Frontal cortex (tissue), 3 donors: ENCODE measurements at regions not wholly inside any gene's neighbourhood (a gene's known extent, or its start where the extent isn't known, plus 50 kb on each side); places are given as distances from the start of the nearest gene placed in this dataset.
"Not testable (repeated sequence)": the region's sequence is repeated elsewhere in the genome, so short reads cannot be mapped to it uniquely, and the experiment has no call there.

Experiments used
- DNase-seq, 2 donors: peaks; one replicate each; pipeline ENCODE4 v3.0.0; 2012; ENCODE audit warnings: low spot score in 2 of 2
- FAIRE-seq: peaks from 2 replicates; lab custom pipeline; 2012; peaks lifted over from hg19 to GRCh38; lab: Jason Lieb, UNC
- donor health status: control.
- donor health status: control.
- donor health status: control.

DNA sequence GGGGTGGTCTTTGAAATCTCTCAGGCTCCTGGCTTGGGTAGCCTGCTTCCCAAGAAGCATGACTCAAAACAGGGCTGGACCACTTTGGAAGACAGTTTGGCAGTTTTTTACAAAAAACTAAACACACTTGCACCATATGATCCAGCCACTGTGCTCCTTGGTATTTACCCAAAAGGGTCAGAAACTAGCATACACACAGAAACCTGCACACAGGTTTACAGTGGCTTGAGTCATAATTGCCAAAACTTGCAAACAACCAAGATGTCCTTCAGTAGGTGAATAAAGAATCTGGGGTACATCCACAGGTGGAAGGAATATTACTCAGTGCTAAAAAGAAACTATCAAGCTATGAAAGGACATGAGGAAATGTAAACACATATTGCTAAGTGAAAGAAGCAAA is 323.2 kb upstream of the CDH5 start:
- DNase-seq: no peak
- no peak for FAIRE-seq

GRCh38 chr16:66042341-66042740 is 324.1 kb upstream of the CDH5 start:
- DNase-seq: no peak
- no peak for FAIRE-seq

- FAIRE-seq: no peak
- no peak for DNase-seq
Observed at GRCh38 chr16:66041907-66042306, 324.6 kb upstream of the CDH5 start.

DNA sequence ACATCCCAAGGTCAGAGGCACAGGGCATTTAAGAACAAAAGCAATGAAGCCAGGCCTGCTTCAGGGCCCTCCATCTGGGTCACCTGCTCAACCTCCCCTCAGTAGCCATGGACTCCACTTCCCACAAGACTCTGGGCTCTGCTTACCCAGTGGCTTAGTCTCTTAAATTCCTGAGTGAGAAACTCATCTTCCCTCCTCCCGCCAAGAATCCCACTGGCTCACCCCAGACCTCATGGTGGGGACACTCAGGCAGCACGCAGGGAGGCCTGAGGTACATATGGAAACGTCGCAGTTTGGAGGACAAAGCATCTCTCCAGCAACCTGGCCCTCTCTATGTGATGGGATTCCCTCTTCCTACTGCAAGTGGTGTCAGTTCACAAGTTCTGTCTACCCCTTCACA is 326.7 kb upstream of the CDH5 start:
- DNase-seq (no peak), FAIRE-seq (no peak)

DNA sequence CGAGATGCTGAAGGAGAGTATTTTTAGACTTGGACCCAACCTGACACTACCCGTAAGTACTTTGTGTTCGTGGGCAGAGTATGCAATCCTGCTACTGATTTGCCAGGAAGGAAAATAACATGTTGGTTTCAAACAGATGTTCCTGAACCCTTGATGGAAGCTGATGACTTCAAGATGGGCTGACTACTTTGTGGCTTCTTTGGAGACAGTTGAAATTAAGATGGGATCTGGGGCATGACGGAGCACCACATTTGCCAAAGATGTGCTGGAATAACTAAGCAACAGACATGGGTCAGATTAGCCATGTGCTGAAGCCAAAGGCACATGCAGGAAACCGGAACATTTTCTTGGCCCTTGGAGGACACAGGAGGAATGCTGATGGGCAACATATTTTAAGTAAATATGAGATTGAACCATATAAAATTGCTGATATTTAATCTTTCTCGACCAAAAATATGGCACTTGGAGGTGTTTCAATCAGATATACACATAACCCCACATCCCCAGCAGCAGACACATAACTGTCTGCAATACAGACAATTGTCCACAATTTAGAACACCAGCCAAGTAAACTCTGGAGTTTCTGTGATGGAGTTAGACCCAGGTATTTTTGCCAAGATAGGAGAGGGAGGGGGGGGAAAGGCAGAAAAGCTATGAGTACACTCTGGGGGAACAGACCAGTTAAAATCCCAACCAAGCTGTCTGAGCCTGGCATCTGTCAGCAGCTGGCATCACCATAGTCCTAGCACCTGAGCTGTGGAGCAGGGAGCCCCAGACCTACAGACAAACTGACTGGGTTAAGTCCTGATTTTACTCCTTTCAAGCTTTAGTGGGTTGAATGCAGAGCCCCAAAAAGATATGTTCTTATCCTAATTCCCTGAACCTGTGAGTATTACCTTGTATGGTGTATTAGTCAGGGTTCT is 329.4 kb upstream of the CDH5 start:
- DNase-seq: no peak
- no peak for FAIRE-seq

GRCh38 chr16:66036184-66036583 is 330.3 kb upstream of the CDH5 start:
- FAIRE-seq (no peak), DNase-seq (no peak)

- no peak for DNase-seq
- FAIRE-seq: no peak
Observed at GRCh38 chr16:66035096-66035495, 331.4 kb upstream of the CDH5 start.

DNA sequence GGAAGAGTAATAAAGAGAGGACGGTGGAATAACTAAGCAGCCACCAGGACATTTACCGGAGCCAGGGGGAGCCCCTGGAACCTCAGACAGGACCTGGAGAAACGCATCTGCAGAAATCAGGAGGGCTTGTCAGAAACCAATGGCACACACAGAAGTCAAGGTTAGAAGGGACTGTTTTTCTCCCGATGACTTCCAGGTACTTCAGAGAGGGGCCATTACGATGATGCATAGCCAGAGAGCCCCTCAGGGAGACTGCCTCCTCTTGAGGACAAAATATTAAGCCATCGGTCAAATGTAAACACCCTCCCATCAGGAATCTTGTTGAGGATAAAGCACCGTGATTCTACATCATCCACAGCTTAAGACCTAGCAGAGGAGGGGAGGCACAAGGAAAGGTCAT is 333.6 kb upstream of the CDH5 start:
- no peak for DNase-seq
- FAIRE-seq: no peak

GRCh38 chr16:66030036-66030435 is 336.5 kb upstream of the CDH5 start:
- FAIRE-seq (no peak), DNase-seq (no peak)

- DNase-seq: no peak
- FAIRE-seq: no peak
Observed at GRCh38 chr16:66028510-66029216, 337.8 kb upstream of the CDH5 start.

DNA sequence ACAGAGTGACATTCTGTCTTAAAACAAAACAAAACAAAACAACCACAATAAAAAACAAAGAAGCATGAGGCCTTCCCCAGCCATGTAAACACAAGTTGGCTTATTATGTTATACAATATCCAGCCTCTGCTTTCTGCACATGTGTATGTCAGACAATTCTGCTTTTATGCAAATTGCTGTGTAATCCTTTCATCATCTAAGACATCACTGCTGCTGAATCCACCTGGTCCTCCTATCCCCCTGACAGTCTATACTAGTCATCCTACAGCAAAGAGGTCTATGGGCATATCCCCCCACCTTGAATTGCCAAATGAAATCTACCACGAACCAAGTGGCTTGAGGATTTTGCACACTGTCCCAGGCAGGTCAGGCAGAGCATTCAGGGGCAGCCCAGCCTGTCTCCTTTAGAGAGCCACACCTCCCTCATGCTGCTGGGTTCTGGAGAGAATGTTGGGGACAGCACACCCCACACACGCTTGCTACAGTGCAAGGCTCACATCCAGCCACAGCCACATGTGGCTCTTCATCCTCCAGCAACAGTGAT is 339.6 kb upstream of the CDH5 start:
- no peak for FAIRE-seq

GRCh38 chr16:66026211-66026610 is 340.3 kb upstream of the CDH5 start:
- no peak for DNase-seq

More for the DNA sequence above, 339.6 kb upstream of the CDH5 start:
- DNase-seq: no peak

DNA sequence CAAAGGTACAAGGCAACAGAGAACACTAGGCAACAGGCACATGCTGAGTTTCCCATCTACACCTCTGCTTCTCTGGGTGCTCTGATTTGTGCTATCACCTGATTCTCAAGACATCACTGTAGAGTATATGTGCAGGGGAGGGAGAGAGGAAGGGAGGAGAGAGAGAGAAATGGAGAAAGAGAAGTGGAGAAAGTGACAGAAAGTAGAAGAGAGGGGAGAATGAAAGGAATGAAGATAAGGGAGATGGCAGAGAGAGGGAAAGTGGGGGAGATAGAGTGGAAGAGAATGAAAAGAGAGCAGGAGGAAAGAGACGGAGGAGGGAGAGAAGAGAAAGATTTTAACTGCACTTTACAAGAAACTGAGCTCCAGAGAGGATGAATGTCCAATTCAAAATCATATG is 340.7 kb upstream of the CDH5 start:
- DNase-seq (no peak), FAIRE-seq (no peak)

More at GRCh38 chr16:66026211-66026610, 340.3 kb upstream of the CDH5 start:
- FAIRE-seq: no peak

- DNase-seq, FAIRE-seq: not testable (repeated sequence)
Observed at GRCh38 chr16:66024567-66024966, 341.9 kb upstream of the CDH5 start.

DNA sequence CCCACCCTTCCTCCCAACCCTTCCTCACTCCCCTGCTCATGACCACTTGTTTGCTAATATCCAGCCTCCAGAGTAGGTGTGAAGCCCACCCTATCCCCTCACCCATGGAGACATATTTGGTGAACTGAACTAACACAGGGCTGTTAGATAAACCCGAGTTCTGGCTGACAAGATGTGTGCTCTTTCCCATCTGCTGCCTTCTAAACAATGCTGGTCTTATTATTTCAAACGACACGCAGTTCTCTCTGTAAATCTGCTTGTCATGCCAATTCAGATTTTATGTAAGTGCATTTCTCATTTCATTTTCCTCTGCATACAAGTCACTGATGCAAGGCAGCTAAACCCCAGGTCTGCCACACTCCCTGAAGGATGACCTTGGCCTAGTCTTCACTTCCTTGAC is 343.0 kb upstream of the CDH5 start:
- FAIRE-seq (no peak), DNase-seq (no peak)

GRCh38 chr16:66020642-66021041 is 345.8 kb upstream of the CDH5 start:
- no peak for FAIRE-seq
- DNase-seq: no peak

DNA sequence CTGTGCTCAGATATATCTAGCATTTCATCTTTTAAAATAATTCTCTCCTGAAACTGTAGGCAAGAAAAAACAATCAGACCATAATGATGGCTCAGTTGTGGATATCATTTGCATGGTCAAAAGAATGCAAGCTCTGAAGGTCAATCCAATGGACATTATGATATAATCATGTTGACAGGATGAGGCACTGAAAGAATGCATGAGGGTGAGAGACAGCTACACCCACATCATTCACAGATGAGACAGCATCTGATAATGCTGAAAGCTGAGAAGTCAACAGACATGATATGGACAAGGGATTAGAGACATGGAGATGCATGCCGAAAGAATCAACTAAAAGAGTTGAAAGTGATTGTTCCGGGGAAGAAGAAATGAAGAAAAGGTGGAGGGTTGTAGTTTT is 346.4 kb upstream of the CDH5 start:
- FAIRE-seq: no peak
- no peak for DNase-seq

GRCh38 chr16:66019502-66019901 is 347.0 kb upstream of the CDH5 start:
- FAIRE-seq, DNase-seq: not testable (repeated sequence)

- no peak for FAIRE-seq
Observed at GRCh38 chr16:66014221-66014620, 352.3 kb upstream of the CDH5 start.

DNA sequence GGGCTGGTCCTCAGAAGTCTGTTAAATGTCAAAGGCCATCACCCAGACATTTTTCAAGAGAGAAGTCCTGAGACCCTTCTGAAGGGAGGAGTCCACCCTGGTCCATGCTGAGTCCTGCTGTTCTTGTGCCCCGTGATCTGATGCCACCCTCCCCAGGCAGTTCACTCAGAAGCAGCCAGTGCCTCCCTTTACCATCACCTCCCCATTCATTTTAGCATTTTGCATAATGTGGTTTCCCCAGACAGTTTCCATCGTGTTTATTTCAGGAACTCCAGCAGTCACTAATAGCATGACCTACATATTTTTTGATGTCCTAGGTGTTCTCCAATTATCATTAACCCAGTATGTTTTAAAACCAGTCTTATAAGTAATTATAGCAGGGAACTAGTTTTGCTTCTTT is 353.0 kb upstream of the CDH5 start:
- FAIRE-seq (no peak), DNase-seq (no peak)

More at GRCh38 chr16:66014221-66014620, 352.3 kb upstream of the CDH5 start:
- no peak for DNase-seq

- FAIRE-seq (no peak), DNase-seq (no peak)
Observed at GRCh38 chr16:66008136-66008535, 358.4 kb upstream of the CDH5 start.
